B cell (primary cell): ENCODE measurements at regions not wholly inside any gene's neighbourhood (a gene's known extent, or its start where the extent isn't known, plus 50 kb on each side); places are given as distances from the start of the nearest gene placed in this dataset.

Experiments
- ATAC-seq: fragments of 200-7000 bp; cut with Tn5 transposase; one replicate; pipeline ENCODE4 v1.10.0; 2021; ENCODE audit warnings: low read depth, mild to moderate bottlenecking, moderate number of reproducible peaks, moderate library complexity
- CTCF ChIA-PET: fragments of 350-600 bp; sonication (Branson Sonifier 250); formaldehyde crosslinking; loops from one replicate; lab custom pipeline; 2021; ENCODE audit warnings: antibody characterized with exemption, inconsistent platforms; lab: Charles Lee
- POLR2A ChIA-PET: fragments of 350-600 bp; sonication (Branson Sonifier 250); formaldehyde crosslinking; loops from one replicate; lab custom pipeline; 2021; ENCODE audit warnings: antibody characterized with exemption; lab: Charles Lee
- DNase-seq: peaks from one replicate; pipeline ENCODE4 v3.0.0; 2013
- H2AFZ ChIP-seq: 2 replicates; pipeline ENCODE4 v1.6.1; 2012; ENCODE audit warnings: mild to moderate bottlenecking, low read depth, low read length; ENCODE audit not compliant: insufficient read depth, poor library complexity, severe bottlenecking
- H3K27ac ChIP-seq, 2 donors: 1 replicate in 1 of 2; 2 replicates in 1 of 2; pipeline ENCODE4 v1.5.1; 2012 to 2013; ENCODE audit warnings: low read length in 2 of 2, mild to moderate bottlenecking in 2 of 2, moderate library complexity in 1 of 2
- H3K27me3 ChIP-seq, 4 experiments: fragments of 200-600 bp in 1 of 4; sonication (generic) in 1 of 4; replicated peaks in 1 of 4; 1 replicate in 2 of 4; 2 replicates in 2 of 4; pipeline versions ENCODE4 v1.6.1 to v1.7.0; 2013 to 2016; ENCODE audit warnings: low read length in 3 of 4, mild to moderate bottlenecking in 2 of 4, mixed read lengths in 1 of 4, moderate library complexity in 1 of 4; ENCODE audit not compliant: insufficient read depth in 4 of 4, control insufficient read depth in 3 of 4; ENCODE audit errors: control extremely low read depth in 1 of 4
- H3K36me3 ChIP-seq, 2 experiments: replicated peaks in 1 of 2; 1 replicate in 1 of 2; 2 replicates in 1 of 2; pipeline versions ENCODE4 v1.6.1 to v1.7.1; 2013; ENCODE audit warnings: low read length in 1 of 2; ENCODE audit not compliant: insufficient read depth in 2 of 2, control insufficient read depth in 1 of 2; ENCODE audit errors: control extremely low read depth in 1 of 2, extremely low read depth in 1 of 2
- H3K4me1 ChIP-seq, 2 donors: fragments of 200-600 bp in 1 of 2; sonication (generic) in 1 of 2; 1 replicate in 1 of 2; 2 replicates in 1 of 2; pipeline versions ENCODE4 v1.5.1 to v1.6.1; 2013 to 2017; ENCODE audit warnings: low read length in 2 of 2; ENCODE audit not compliant: control insufficient read depth in 2 of 2, insufficient read depth in 2 of 2
- H3K4me2 ChIP-seq: replicated peaks from 2 replicates; pipeline ENCODE3; 2012; ENCODE audit warnings: mild to moderate bottlenecking, low read depth, low read length; ENCODE audit not compliant: poor library complexity, severe bottlenecking
- H3K4me3 ChIP-seq, 5 experiments: fragments of 200-600 bp in 1 of 5; sonication (generic) in 1 of 5; 1 replicate in 3 of 5; 2 replicates in 2 of 5; pipeline versions ENCODE4 v1.5.1 to v1.7.0; 2011 to 2016; ENCODE audit warnings: low read length in 4 of 5, mild to moderate bottlenecking in 4 of 5, low read depth in 2 of 5, control low read depth in 1 of 5, moderate library complexity in 1 of 5; ENCODE audit not compliant: insufficient read depth in 1 of 5; ENCODE audit errors: control extremely low read depth in 1 of 5, extremely low read depth in 1 of 5
- H3K79me2 ChIP-seq: fragments of 200-600 bp; sonication (generic); one replicate; pipeline ENCODE4 v1.6.0; 2016; ENCODE audit warnings: low read length; ENCODE audit not compliant: control insufficient read depth, insufficient read depth
- H3K9ac ChIP-seq: fragments of 200-600 bp; sonication (generic); 2 replicates; pipeline ENCODE4 v1.6.1; 2017; ENCODE audit warnings: mild to moderate bottlenecking, low read length, moderate library complexity
- H3K9me3 ChIP-seq, 3 donors: one replicate each; pipeline versions ENCODE4 v1.6.1 to v1.7.1; 2013; ENCODE audit warnings: low read length in 2 of 3; ENCODE audit not compliant: control insufficient read depth in 2 of 3, insufficient read depth in 1 of 3; ENCODE audit errors: control extremely low read depth in 1 of 3
- H4K20me1 ChIP-seq: 2 replicates; pipeline ENCODE4 v1.6.0; 2012; ENCODE audit warnings: mild to moderate bottlenecking, low read length; ENCODE audit not compliant: insufficient read depth, control insufficient read depth, poor library complexity, severe bottlenecking
- H3K27ac Mint-ChIP-seq: one replicate; pipeline ENCODE4 v1.8.0; 2021; ENCODE audit warnings: mixed read lengths
- H3K27me3 Mint-ChIP-seq: one replicate; pipeline ENCODE4 v1.8.0; 2021; ENCODE audit warnings: mixed read lengths
- H3K4me1 Mint-ChIP-seq: one replicate; pipeline ENCODE4 v1.8.0; 2021; ENCODE audit warnings: mixed read lengths
- H3K4me3 Mint-ChIP-seq: one replicate; pipeline ENCODE4 v1.8.0; 2021; ENCODE audit warnings: mixed read lengths
- H3K9me3 Mint-ChIP-seq: one replicate; pipeline ENCODE4 v1.8.0; 2022; ENCODE audit warnings: mixed read lengths; ENCODE audit not compliant: insufficient read depth
- CTCF ChIP-seq: fragments of 200-600 bp; IDR thresholded peaks from one replicate; pipeline ENCODE4 v1.8.0; 2022; ENCODE audit warnings: antibody characterized with exemption, mild to moderate bottlenecking
- EZH2 ChIP-seq: IDR thresholded peaks from 2 replicates; pipeline ENCODE4 v1.6.1; 2012; ENCODE audit warnings: borderline replicate concordance, low read depth, mild to moderate bottlenecking, moderate library complexity, low read length; ENCODE audit not compliant: insufficient read depth, poor library complexity, severe bottlenecking
- WGBS: methylation state at CpG from one replicate; pipeline ENCODE4 v1.1.5; 2013; ENCODE audit warnings: missing lambda C conversion rate; ENCODE audit not compliant: insufficient coverage; 5-methylcytosine and 5-hydroxymethylcytosine counted together
- intact Hi-C: fragments of 100-400 bp; cut with micrococcal nuclease; formaldehyde crosslinking; loops from one replicate; pipeline ENCODE4 v1.10.0; 2022

GRCh38 chr1:8204826-8205225, 113.1 kb upstream of the SLC45A1 start:
- Histone ChIP-seq H3K9me3 (no peaks in the 10 kb centered on the region), H2AFZ (no peak overlapping the region), H4K20me1 (no peaks in the 10 kb centered on the region), H3K27me3 (no peaks in the 10 kb centered on the region), H3K4me1 (no peaks in the 10 kb centered on the region), H3K9ac (no peak overlapping the region), H3K79me2 (no peaks in the 10 kb centered on the region), H3K4me3 (no peak overlapping the region), H3K4me2 (no peak overlapping the region), H3K27ac (no peak overlapping the region), H3K36me3 (no peaks in the 10 kb centered on the region)
- POLR2A ChIA-PET: no interaction called here
- H3K27me3 Mint-ChIP-seq: peaks cover 9% of the 10 kb centered on the region
- ATAC-seq (no peak), DNase-seq (no peak)
- intact Hi-C loops: no loop called here
- no CpG with 5 or more reads among the region's 2 CpGs for WGBS
- no peak overlapping the region for H3K27ac Mint-ChIP-seq
- TF ChIP-seq EZH2: no peak
- TF ChIP-seq CTCF: no peak
- CTCF ChIA-PET: interaction anchor here (0.7 kb wide), 1 partner anchor 43 kb away, joined by 4 read pairs; no protein-coding TSS in a partner anchor
- H3K4me1 Mint-ChIP-seq: no peaks in the 10 kb centered on the region
- no peaks in the 10 kb centered on the region for H3K9me3 Mint-ChIP-seq
- no peak overlapping the region for H3K4me3 Mint-ChIP-seq

- no peaks in the 10 kb centered on the region for H3K4me1 Mint-ChIP-seq
- Histone ChIP-seq H3K79me2 (no peaks in the 10 kb centered on the region), H4K20me1 (no peaks in the 10 kb centered on the region), H2AFZ (no peak overlapping the region), H3K9me3 (no peaks in the 10 kb centered on the region), H3K27ac (no peak overlapping the region), H3K9ac (no peak overlapping the region), H3K4me3 (no peak overlapping the region), H3K4me1 (no peaks in the 10 kb centered on the region), H3K4me2 (no peak overlapping the region), H3K27me3 (no peaks in the 10 kb centered on the region), H3K36me3 (no peaks in the 10 kb centered on the region)
- TF ChIP-seq EZH2 (no peak), CTCF (no peak)
- DNase-seq (no peak), ATAC-seq (no peak)
- POLR2A ChIA-PET: no interaction called here
- H3K27me3 Mint-ChIP-seq: peaks cover 9% of the 10 kb centered on the region
- no peak overlapping the region for H3K27ac Mint-ChIP-seq
- intact Hi-C loops: no loop called here
- CTCF ChIA-PET: no interaction called here
- no peaks in the 10 kb centered on the region for H3K9me3 Mint-ChIP-seq
- 87% methylated on average over 10 of the region's 10 CpGs for WGBS
- H3K4me3 Mint-ChIP-seq: no peak overlapping the region
These were observed 114.4 kb upstream of the SLC45A1 start for GRCh38 chr1:8203551-8203950.
